Gastroesophageal sphincter (tissue), 3 donors: ENCODE measurements at regions not wholly inside any gene's neighbourhood (a gene's known extent, or its start where the extent isn't known, plus 50 kb on each side); places are given as distances from the start of the nearest gene placed in this dataset.

Source experiments
- EP300 ChIP-seq: sonication (generic); formaldehyde crosslinking; IDR thresholded peaks from one replicate; pipeline ENCODE4 v1.6.1; 2017; ENCODE audit warnings: antibody characterized with exemption, mild to moderate bottlenecking
- POLR2A ChIP-seq, 2 donors: fragments of 450-650 bp; IDR thresholded peaks; one replicate each; pipeline ENCODE4 v1.6.1; 2017; ENCODE audit warnings: antibody characterized with exemption in 2 of 2, mild to moderate bottlenecking in 2 of 2, moderate library complexity in 1 of 2
- POLR2AphosphoS5 ChIP-seq: sonication (generic); formaldehyde crosslinking; IDR thresholded peaks from one replicate; pipeline ENCODE4 v1.6.1; 2017; ENCODE audit warnings: antibody characterized with exemption
- TF ChIP-seq, protein P1 (sequence below), 4 experiments: fragments of 200-600 bp in 2 of 4; fragments of 450-650 bp in 2 of 4; sonication (generic) in 1 of 4; IDR thresholded peaks; one replicate each; pipeline ENCODE4 v1.5.1; 2017 to 2019; ENCODE audit warnings: antibody characterized with exemption in 4 of 4, mild to moderate bottlenecking in 2 of 4, moderate library complexity in 2 of 4

DNA sequence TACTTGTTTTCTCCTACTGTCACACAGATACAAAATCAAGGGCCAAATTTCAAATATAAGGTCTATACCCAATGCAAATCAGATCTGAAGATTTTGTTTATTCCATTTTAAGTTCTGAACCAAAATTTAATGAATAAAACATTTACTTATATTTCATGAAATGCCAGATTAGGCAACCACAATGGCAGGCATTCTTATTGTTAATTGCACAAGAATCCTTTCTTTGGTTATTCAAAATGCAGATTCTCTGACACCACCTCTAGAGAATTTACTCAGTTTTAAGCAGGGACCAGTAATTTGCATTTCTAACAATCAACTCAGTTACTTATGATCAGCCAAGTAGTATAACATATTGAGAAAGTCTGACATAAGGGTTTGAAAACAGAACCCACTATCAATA is 972.4 kb upstream of the ACO1 start:
- TF ChIP-seq, protein P1, sequence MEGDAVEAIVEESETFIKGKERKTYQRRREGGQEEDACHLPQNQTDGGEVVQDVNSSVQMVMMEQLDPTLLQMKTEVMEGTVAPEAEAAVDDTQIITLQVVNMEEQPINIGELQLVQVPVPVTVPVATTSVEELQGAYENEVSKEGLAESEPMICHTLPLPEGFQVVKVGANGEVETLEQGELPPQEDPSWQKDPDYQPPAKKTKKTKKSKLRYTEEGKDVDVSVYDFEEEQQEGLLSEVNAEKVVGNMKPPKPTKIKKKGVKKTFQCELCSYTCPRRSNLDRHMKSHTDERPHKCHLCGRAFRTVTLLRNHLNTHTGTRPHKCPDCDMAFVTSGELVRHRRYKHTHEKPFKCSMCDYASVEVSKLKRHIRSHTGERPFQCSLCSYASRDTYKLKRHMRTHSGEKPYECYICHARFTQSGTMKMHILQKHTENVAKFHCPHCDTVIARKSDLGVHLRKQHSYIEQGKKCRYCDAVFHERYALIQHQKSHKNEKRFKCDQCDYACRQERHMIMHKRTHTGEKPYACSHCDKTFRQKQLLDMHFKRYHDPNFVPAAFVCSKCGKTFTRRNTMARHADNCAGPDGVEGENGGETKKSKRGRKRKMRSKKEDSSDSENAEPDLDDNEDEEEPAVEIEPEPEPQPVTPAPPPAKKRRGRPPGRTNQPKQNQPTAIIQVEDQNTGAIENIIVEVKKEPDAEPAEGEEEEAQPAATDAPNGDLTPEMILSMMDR (IDR thresholded peaks at IDR 0.05), result no peak
- TF ChIP-seq POLR2A (IDR thresholded peaks at IDR 0.05), result no peak
- no peak for TF ChIP-seq POLR2AphosphoS5
- TF ChIP-seq EP300, result no peak
